Ovary (tissue), 3 donors: ENCODE measurements at regions not wholly inside any gene's neighbourhood (a gene's known extent, or its start where the extent isn't known, plus 50 kb on each side); places are given as distances from the start of the nearest gene placed in this dataset.

Experiments
- CTCF ChIP-seq, 3 donors: fragments of 450-650 bp in 2 of 3; fragments of 200-600 bp in 1 of 3; IDR thresholded peaks; one replicate each; pipeline versions ENCODE4 v1.5.1 to v1.8.0; 2016 to 2022; ENCODE audit warnings: antibody characterized with exemption in 3 of 3, mild to moderate bottlenecking in 1 of 3
- EP300 ChIP-seq: sonication (generic); formaldehyde crosslinking; IDR thresholded peaks from one replicate; pipeline ENCODE4 v1.6.1; 2017; ENCODE audit warnings: antibody characterized with exemption
- POLR2A ChIP-seq: fragments of 450-650 bp; IDR thresholded peaks from one replicate; pipeline ENCODE4 v1.6.1; 2017; ENCODE audit warnings: antibody characterized with exemption, mild to moderate bottlenecking, moderate library complexity
- donor health status: DM: no; HTN: no; CAD: no.

- TF ChIP-seq CTCF (IDR thresholded peaks at IDR 0.05) (no peak), EP300 (no peak), POLR2A (no peak)
Observed at GRCh38 chr12:38144049-38144448, 172.5 kb upstream of the ALG10B start.
